ENCODE measurements at regions not wholly inside any gene's neighbourhood (a gene's known extent, or its start where the extent isn't known, plus 50 kb on each side); places are given as distances from the start of the nearest gene placed in this dataset.

- TF ChIP-seq ATF3 (IDR thresholded peaks at IDR 0.05), result no peak
Measured at GRCh38 chr2:111640480-111640879, 243.5 kb downstream of the ANAPC1 start (continued).

GRCh38 chr2:111642586-111643327, 241.2 kb downstream of the ANAPC1 start:
- TF ChIP-seq EZH2phosphoT487 (IDR thresholded peaks at IDR 0.05; ENCODE audit: borderline replicate concordance) (no peak), TCF7L2 (IDR thresholded peaks at IDR 0.05; ENCODE audit: borderline replicate concordance, extremely low read depth, insufficient read depth, insufficient read length) (no peak), SP1 (IDR thresholded peaks at IDR 0.05; ENCODE audit: low read depth) (no peak), ATF3 (IDR thresholded peaks at IDR 0.05) (no peak), CBX3 (IDR thresholded peaks at IDR 0.05; ENCODE audit: low read depth) (no peak), POLR2AphosphoS5 (IDR thresholded peaks at IDR 0.05; ENCODE audit: low read depth, low read length) (no peak), MAX (IDR thresholded peaks at IDR 0.05) (no peak), CEBPB (IDR thresholded peaks at IDR 0.05; ENCODE audit: low read depth) (no peak), REST (IDR thresholded peaks at IDR 0.05; ENCODE audit: low read depth) (no peak), ELF1 (IDR thresholded peaks at IDR 0.05; ENCODE audit: borderline replicate concordance, low read depth) (no peak), ZNF274 (IDR thresholded peaks at IDR 0.05; ENCODE audit: low read depth, low read length) (no peak), EGR1 (IDR thresholded peaks at IDR 0.05; ENCODE audit: low read depth) (no peak), ZBTB33 (IDR thresholded peaks at IDR 0.05; ENCODE audit: extremely low read depth, insufficient replicate concordance, low read length) (no peak)
- no peak overlapping the region for H2AFZ ChIP-seq (ENCODE audit: low read depth, low read length, poor library complexity, severe bottlenecking)
- no peaks in the 10 kb centered on the region for H3K27me3 ChIP-seq (ENCODE audit: insufficient read depth, low read length)
- no TSS peak for BruUV-seq (replicated peaks)
- no peaks in the 10 kb centered on the region for H3K36me3 ChIP-seq (ENCODE audit: control insufficient read depth in 1 of 2, insufficient read depth in 2 of 2, low read length in 2 of 2)
- ATAC-seq, result no peak
- no peak overlapping the region for H3K9ac ChIP-seq (ENCODE audit: low read length)
- 0 out of 4 replicates have a peak, but pooled peaks cover 0 to 3% of the 10 kb centered on the region in 2 experiments for H3K9me3 ChIP-seq (ENCODE audit: control insufficient read depth in 1 of 2, insufficient read depth in 1 of 2, low read depth in 1 of 2, low read length in 2 of 2)
- RAD21 ChIA-PET (ENCODE audit: low non-redundant PET in 1 of 2, low total read pairs in 2 of 2, uncharacterized antibody in 2 of 2, unreplicated experiment in 2 of 2), result no interaction called here
- no peak overlapping the region for H3K4me2 ChIP-seq (ENCODE audit: low read length)
- no peaks in the 10 kb centered on the region for H4K20me1 ChIP-seq (ENCODE audit: insufficient read depth)
- POLR2A ChIA-PET, result no interaction called here
- DNase-seq (ENCODE audit: low read depth, low spot score), result no peak
- H3K9me2 ChIP-seq (ENCODE audit: insufficient read depth), result no peaks in the 10 kb centered on the region
- no peak overlapping the region for H3K27ac ChIP-seq (ENCODE audit: low read depth, low read length)
- H3K4me3 ChIP-seq (replicated peaks in 1 of 2; ENCODE audit: low read depth in 1 of 2, low read length in 2 of 2), result no peak overlapping the region
- intact Hi-C loops (cut with micrococcal nuclease), result no loop called here
- CTCF ChIA-PET, result no interaction called here
- H3K4me1 ChIP-seq (ENCODE audit: control insufficient read depth in 1 of 2, insufficient read depth in 2 of 2, low read length in 2 of 2), result no peaks in the 10 kb centered on the region
- H3K79me2 ChIP-seq (ENCODE audit: insufficient read depth, low read length), result no peaks in the 10 kb centered on the region

Measured in HCT116 (cell line).